Body of pancreas (tissue), 4 donors: ENCODE measurements at regions not wholly inside any gene's neighbourhood (a gene's known extent, or its start where the extent isn't known, plus 50 kb on each side); places are given as distances from the start of the nearest gene placed in this dataset.

Experiments
- CTCF ChIP-seq, 7 experiments: fragments of 450-650 bp in 4 of 7; fragments of 200-600 bp in 3 of 7; sonication (generic) in 3 of 7; IDR thresholded peaks; one replicate each; pipeline ENCODE4 v1.5.1; 2016 to 2019; ENCODE audit warnings: antibody characterized with exemption in 7 of 7
- POLR2A ChIP-seq, 3 donors: fragments of 450-650 bp; IDR thresholded peaks; one replicate each; pipeline ENCODE4 v1.6.1; 2016; ENCODE audit warnings: antibody characterized with exemption in 3 of 3, mild to moderate bottlenecking in 2 of 3

GRCh38 chrY:14182776-14183175 lies 126.7 kb downstream of the VCY1B start:
- no peak for TF ChIP-seq CTCF (IDR thresholded peaks at IDR 0.05)
- no peak for TF ChIP-seq POLR2A (IDR thresholded peaks at IDR 0.05)
